Adrenal gland (tissue), 5 donors: ENCODE measurements at regions not wholly inside any gene's neighbourhood (a gene's known extent, or its start where the extent isn't known, plus 50 kb on each side); places are given as distances from the start of the nearest gene placed in this dataset.

Experiments used
- POLR2A ChIP-seq, 2 donors: fragments of 450-650 bp; IDR thresholded peaks; one replicate each; pipeline ENCODE4 v1.6.1; 2017; ENCODE audit warnings: antibody characterized with exemption in 2 of 2, mild to moderate bottlenecking in 2 of 2, moderate library complexity in 1 of 2
- TF ChIP-seq, protein P1 (sequence below), 6 experiments: fragments of 450-650 bp in 4 of 6; fragments of 200-600 bp in 2 of 6; sonication (generic) in 1 of 6; IDR thresholded peaks; 1 replicate in 5 of 6; 2 replicates in 1 of 6; pipeline versions ENCODE4 v1.5.1 to v1.8.0; 2016 to 2021; ENCODE audit warnings: antibody characterized with exemption in 6 of 6, mild to moderate bottlenecking in 2 of 6, moderate library complexity in 1 of 6
- donor health status: DM: no; HTN: no; CAD: no.

DNA sequence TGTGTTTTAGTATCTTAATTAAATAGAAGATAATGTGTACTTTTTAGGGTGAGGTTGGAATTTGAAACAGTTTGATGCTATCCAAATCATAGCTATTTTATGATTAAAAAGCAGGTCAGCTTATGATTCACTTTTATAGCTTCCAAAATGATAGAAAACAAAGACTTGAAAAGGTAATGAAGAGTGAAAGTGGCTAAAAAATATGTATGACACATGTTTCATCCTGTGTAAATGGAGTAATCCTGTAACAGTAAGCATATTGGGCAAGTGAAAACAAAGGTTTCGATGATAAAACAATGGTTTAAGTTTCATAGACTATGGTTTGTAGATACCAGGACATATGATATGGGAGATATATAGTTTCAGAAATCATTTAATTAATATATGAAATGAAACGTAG lies 456.2 kb downstream of the PCDH20 start:
- TF ChIP-seq, protein P1, sequence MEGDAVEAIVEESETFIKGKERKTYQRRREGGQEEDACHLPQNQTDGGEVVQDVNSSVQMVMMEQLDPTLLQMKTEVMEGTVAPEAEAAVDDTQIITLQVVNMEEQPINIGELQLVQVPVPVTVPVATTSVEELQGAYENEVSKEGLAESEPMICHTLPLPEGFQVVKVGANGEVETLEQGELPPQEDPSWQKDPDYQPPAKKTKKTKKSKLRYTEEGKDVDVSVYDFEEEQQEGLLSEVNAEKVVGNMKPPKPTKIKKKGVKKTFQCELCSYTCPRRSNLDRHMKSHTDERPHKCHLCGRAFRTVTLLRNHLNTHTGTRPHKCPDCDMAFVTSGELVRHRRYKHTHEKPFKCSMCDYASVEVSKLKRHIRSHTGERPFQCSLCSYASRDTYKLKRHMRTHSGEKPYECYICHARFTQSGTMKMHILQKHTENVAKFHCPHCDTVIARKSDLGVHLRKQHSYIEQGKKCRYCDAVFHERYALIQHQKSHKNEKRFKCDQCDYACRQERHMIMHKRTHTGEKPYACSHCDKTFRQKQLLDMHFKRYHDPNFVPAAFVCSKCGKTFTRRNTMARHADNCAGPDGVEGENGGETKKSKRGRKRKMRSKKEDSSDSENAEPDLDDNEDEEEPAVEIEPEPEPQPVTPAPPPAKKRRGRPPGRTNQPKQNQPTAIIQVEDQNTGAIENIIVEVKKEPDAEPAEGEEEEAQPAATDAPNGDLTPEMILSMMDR (IDR thresholded peaks at IDR 0.05), result no peak
- no peak for TF ChIP-seq POLR2A (IDR thresholded peaks at IDR 0.05)
